NCI-H82 treated with DMSO at 0.1 percent for 48 hours (cell line): ENCODE measurements at regions not wholly inside any gene's neighbourhood (a gene's known extent, or its start where the extent isn't known, plus 50 kb on each side); places are given as distances from the start of the nearest gene placed in this dataset.

ENCODE experiments used
- DNase-seq: peaks from one replicate; lab custom pipeline; 2025; ENCODE audit not compliant: unreplicated experiment; lab: John Stamatoyannopoulos, UW

- no peak for DNase-seq
These were observed 837.8 kb downstream of the TBC1D22A start for GRCh38 chr22:47600281-47600680.

- DNase-seq = no peak
These were observed 837.3 kb downstream of the TBC1D22A start for GRCh38 chr22:47599753-47600152.

GRCh38 chr22:47598864-47599263, 836.4 kb downstream of the TBC1D22A start:
- no peak for DNase-seq

GRCh38 chr22:47597041-47597440, 834.6 kb downstream of the TBC1D22A start:
- no peak for DNase-seq

- no peak for DNase-seq
These were observed 833.8 kb downstream of the TBC1D22A start for GRCh38 chr22:47596176-47596690.

- DNase-seq = no peak
These were observed 832.5 kb downstream of the TBC1D22A start for GRCh38 chr22:47594836-47595521.

- no peak for DNase-seq
These were observed 831.5 kb downstream of the TBC1D22A start for GRCh38 chr22:47593911-47594311.

- DNase-seq = no peak
These were observed 830.8 kb downstream of the TBC1D22A start for GRCh38 chr22:47593291-47593690.

GRCh38 chr22:47592791-47593190, 830.3 kb downstream of the TBC1D22A start:
- DNase-seq = no peak

- no peak for DNase-seq
These were observed 829.3 kb downstream of the TBC1D22A start for GRCh38 chr22:47591709-47592108.

GRCh38 chr22:47591016-47591415, 828.6 kb downstream of the TBC1D22A start:
- no peak for DNase-seq

GRCh38 chr22:47589271-47590250, 827.1 kb downstream of the TBC1D22A start:
- no peak for DNase-seq

- no peak for DNase-seq
These were observed 826.1 kb downstream of the TBC1D22A start for GRCh38 chr22:47588578-47588960.

GRCh38 chr22:47587861-47588577, 825.6 kb downstream of the TBC1D22A start:
- no peak for DNase-seq

- DNase-seq = no peak
These were observed 824.9 kb downstream of the TBC1D22A start for GRCh38 chr22:47587361-47587760.

- no peak for DNase-seq
These were observed 824.5 kb downstream of the TBC1D22A start for GRCh38 chr22:47586946-47587345.

GRCh38 chr22:47586038-47586437, 823.6 kb downstream of the TBC1D22A start:
- DNase-seq = no peak

- no peak for DNase-seq
These were observed 821.6 kb downstream of the TBC1D22A start for GRCh38 chr22:47583959-47584562.

- DNase-seq = no peak
These were observed 819.6 kb downstream of the TBC1D22A start for GRCh38 chr22:47582067-47582466.

GRCh38 chr22:47580121-47580520, 817.7 kb downstream of the TBC1D22A start:
- DNase-seq = no peak

- no peak for DNase-seq
These were observed 814.5 kb downstream of the TBC1D22A start for GRCh38 chr22:47576908-47577307.
